ENCODE measurements at regions not wholly inside any gene's neighbourhood (a gene's known extent, or its start where the extent isn't known, plus 50 kb on each side); places are given as distances from the start of the nearest gene placed in this dataset.

DNA sequence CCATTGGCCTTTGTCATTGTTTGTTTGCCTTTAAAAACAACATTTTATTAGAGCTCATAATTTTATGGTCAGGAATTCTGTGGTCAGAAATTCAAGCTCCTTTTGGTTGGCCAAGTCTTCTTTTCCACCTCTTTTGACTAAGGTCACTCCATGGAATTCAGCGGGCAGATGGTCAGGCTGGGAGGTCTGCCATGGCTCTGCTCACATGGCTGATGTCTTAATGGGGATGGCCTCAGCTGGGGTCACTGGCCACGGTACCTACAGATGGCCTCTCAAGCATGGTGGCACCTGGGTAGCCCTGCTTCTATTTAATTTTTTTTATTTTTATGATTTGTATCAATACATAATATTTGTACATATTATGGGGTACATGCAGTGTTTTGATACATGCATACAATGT lies 360.8 kb upstream of the MCTP2 start:
- TF ChIP-seq, protein P1, sequence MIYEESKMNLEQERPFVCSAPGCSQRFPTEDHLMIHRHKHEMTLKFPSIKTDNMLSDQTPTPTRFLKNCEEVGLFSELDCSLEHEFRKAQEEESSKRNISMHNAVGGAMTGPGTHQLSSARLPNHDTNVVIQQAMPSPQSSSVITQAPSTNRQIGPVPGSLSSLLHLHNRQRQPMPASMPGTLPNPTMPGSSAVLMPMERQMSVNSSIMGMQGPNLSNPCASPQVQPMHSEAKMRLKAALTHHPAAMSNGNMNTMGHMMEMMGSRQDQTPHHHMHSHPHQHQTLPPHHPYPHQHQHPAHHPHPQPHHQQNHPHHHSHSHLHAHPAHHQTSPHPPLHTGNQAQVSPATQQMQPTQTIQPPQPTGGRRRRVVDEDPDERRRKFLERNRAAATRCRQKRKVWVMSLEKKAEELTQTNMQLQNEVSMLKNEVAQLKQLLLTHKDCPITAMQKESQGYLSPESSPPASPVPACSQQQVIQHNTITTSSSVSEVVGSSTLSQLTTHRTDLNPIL (CRISPR knock-in tag; IDR thresholded peaks at IDR 0.05; ENCODE audit: low read depth) = no peak
- TF ChIP-seq RARB (CRISPR knock-in tag; IDR thresholded peaks at IDR 0.05) (no peak), ZNF70 (CRISPR knock-in tag; IDR thresholded peaks at IDR 0.05) (no peak), GLIS3 (CRISPR knock-in tag; IDR thresholded peaks at IDR 0.05) (no peak), ZNF565 (CRISPR knock-in tag; conservative IDR thresholded peaks at IDR 0.05; ENCODE audit: low read depth) (no peak), CSDC2 (CRISPR knock-in tag; IDR thresholded peaks at IDR 0.05) (no peak)
- TF ChIP-seq, protein P2, sequence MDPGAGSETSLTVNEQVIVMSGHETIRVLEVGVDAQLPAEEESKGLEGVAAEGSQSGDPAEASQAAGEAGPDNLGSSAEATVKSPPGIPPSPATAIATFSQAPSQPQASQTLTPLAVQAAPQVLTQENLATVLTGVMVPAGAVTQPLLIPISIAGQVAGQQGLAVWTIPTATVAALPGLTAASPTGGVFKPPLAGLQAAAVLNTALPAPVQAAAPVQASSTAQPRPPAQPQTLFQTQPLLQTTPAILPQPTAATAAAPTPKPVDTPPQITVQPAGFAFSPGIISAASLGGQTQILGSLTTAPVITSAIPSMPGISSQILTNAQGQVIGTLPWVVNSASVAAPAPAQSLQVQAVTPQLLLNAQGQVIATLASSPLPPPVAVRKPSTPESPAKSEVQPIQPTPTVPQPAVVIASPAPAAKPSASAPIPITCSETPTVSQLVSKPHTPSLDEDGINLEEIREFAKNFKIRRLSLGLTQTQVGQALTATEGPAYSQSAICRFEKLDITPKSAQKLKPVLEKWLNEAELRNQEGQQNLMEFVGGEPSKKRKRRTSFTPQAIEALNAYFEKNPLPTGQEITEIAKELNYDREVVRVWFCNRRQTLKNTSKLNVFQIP (CRISPR knock-in tag; IDR thresholded peaks at IDR 0.05; ENCODE audit: borderline replicate concordance, low read depth) = no peak
